Amygdala (tissue), 56 donors: ENCODE measurements at regions not wholly inside any gene's neighbourhood (a gene's known extent, or its start where the extent isn't known, plus 50 kb on each side); places are given as distances from the start of the nearest gene placed in this dataset.
"Not testable (repeated sequence)": the region's sequence is repeated elsewhere in the genome, so short reads cannot be mapped to it uniquely, and the experiment has no call there.

Experiments used
- DNase-seq, 56 donors: peaks; one replicate each; lab custom pipeline; 2025; lab: John Stamatoyannopoulos, UW

DNA sequence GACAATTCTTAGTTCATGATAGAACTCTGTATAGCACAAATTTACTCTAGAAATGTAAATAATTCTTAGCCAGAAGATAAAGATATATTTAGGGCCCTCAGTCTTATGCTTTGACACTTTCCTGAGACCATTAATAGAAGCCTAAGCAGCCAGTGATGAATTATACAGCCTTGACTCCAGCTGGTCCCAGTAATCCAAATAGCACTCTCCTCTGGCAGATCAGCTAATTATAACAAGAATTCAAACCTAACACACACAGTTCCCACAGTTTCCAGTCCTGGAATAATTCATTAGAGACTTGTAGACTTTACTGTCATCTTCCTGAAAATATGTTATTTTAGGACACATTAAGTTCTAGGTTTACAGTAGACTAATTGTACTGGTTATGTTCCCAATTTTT, 50.4 kb downstream of the SHOC1 start:
- no peak for DNase-seq

DNA sequence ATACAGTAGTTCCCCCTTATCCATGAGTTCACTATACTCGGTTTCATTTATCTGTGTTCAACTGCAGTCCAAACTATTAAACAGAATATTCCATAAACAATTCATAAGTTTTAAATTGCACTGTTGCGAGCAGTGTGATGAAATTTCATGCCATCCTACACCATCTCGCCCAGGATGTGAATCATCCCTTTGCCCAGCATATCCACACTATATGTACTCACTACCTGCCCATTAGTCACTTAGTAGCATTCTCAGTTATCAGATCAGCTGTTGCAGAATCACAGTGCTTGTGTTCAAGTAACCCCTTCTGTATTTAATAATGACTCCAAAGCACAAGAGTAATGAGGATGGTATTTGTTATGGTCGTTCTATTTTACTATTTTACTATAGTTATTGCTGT, 51.5 kb downstream of the SHOC1 start:
- DNase-seq, result peak in 2 of 56 donors; percentile 0 to 1

- no peak for DNase-seq
These were observed 54.0 kb downstream of the SHOC1 start for GRCh38 chr9:111740739-111741138.

- DNase-seq, result no peak
These were observed 58.0 kb downstream of the SHOC1 start for GRCh38 chr9:111736714-111737113.

DNA sequence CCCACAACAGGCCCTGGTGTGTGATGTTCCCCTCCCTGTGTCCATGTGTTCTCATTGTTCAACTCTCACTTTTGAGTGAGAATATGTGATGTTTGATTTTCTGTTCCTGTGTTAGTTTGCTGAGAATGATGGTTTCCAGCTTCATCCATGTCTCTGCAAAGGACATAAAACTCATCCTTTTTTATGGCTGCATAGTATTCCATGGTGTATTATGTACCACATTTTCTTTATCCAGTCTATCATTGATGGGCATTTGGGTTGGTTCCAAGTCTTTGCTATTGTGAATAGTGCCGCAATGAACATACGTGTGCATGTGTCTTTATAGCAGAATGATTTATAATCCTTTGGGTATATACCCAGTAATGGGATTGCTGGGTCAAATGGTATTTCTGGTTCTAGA, 59.4 kb downstream of the SHOC1 start:
- not testable (repeated sequence) for DNase-seq

DNA sequence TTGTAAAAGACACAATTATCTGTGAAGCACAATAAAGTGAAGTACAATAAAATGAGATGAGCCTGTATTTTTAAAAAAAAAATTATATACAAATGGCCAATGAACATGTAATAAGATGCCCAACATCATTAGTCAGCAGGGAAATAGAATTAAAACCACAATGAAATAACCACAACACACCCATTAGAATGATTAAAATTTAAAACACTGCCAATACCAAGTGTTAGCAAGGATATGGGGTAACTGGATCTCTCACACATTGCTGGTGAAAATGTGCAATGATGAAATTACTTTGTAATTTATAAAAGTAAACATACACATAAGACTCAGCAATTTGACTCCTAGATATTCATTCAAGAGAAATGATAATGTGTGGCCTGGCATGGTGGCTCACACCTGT, 62.8 kb downstream of the SHOC1 start:
- DNase-seq, result no peak

- DNase-seq, result no peak
These were observed 63.7 kb downstream of the SHOC1 start for GRCh38 chr9:111730937-111731567.

GRCh38 chr9:111728617-111729366, 65.9 kb downstream of the SHOC1 start:
- no peak for DNase-seq

DNA sequence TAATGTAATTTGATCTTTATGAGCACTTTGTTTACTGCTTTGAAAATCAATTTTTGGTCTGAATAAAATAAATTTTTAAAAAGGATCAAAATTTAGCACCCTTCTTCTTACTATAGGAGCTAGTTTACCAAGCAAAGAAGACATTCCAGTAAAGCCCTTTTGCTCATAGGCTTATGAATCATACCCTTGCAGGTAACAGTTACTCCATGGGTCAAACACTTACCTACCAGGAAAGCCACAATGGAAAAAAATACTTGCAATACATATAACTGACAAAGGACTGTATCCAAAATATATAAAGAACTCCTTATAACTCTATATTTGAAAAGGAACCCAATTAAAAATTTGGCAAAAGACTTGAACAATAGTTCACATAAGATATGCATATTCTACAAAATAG, 66.6 kb downstream of the SHOC1 start:
- no peak for DNase-seq

GRCh38 chr9:111726949-111727348, 65.5 kb downstream of the GNG10 start:
- DNase-seq, result no peak

GRCh38 chr9:111720174-111720573, 58.8 kb downstream of the GNG10 start:
- DNase-seq, result no peak
